Gastroesophageal sphincter (tissue), 4 donors: ENCODE measurements at regions not wholly inside any gene's neighbourhood (a gene's known extent, or its start where the extent isn't known, plus 50 kb on each side); places are given as distances from the start of the nearest gene placed in this dataset.
"Not testable (repeated sequence)": the region's sequence is repeated elsewhere in the genome, so short reads cannot be mapped to it uniquely, and the experiment has no call there.

Experiments used
- ATAC-seq: fragments of 150-250 bp; one replicate; pipeline ENCODE4 v1.9.1; 2016; ENCODE audit warnings: mild to moderate bottlenecking, moderate library complexity
- H3K27ac ChIP-seq, 4 donors: fragments of 200-600 bp; sonication (generic) in 3 of 4; 1 replicate in 3 of 4; 2 replicates in 1 of 4; pipeline ENCODE4 v1.5.1; 2016 to 2019
- H3K27me3 ChIP-seq: fragments of 200-600 bp; sonication (generic); one replicate; pipeline ENCODE4 v1.5.1; 2019
- H3K36me3 ChIP-seq, 2 donors: fragments of 200-600 bp; sonication (generic); one replicate each; pipeline ENCODE4 v1.5.1; 2019; ENCODE audit warnings: control low read depth in 1 of 2
- H3K4me1 ChIP-seq, 3 donors: fragments of 200-600 bp; sonication (generic); 1 replicate in 2 of 3; 2 replicates in 1 of 3; pipeline ENCODE4 v1.5.1; 2016 to 2019; ENCODE audit warnings: control low read depth in 2 of 3
- H3K4me3 ChIP-seq, 2 donors: fragments of 200-600 bp; sonication (generic); one replicate each; pipeline ENCODE4 v1.5.1; 2019; ENCODE audit warnings: mild to moderate bottlenecking in 1 of 2, moderate library complexity in 1 of 2
- H3K9me3 ChIP-seq, 3 donors: fragments of 200-600 bp; sonication (generic); one replicate each; pipeline ENCODE4 v1.5.1; 2017 to 2019; ENCODE audit warnings: control low read depth in 2 of 3
- EP300 ChIP-seq: sonication (generic); formaldehyde crosslinking; IDR thresholded peaks from one replicate; pipeline ENCODE4 v1.6.1; 2017; ENCODE audit warnings: antibody characterized with exemption, mild to moderate bottlenecking
- POLR2A ChIP-seq, 2 donors: fragments of 450-650 bp; IDR thresholded peaks; one replicate each; pipeline ENCODE4 v1.6.1; 2017; ENCODE audit warnings: antibody characterized with exemption in 2 of 2, mild to moderate bottlenecking in 2 of 2, moderate library complexity in 1 of 2
- POLR2AphosphoS5 ChIP-seq: sonication (generic); formaldehyde crosslinking; IDR thresholded peaks from one replicate; pipeline ENCODE4 v1.6.1; 2017; ENCODE audit warnings: antibody characterized with exemption
- WGBS, 2 donors: methylation state at CpG; one replicate each; pipeline ENCODE4 v1.1.5; 2018; ENCODE audit warnings: low coverage in 1 of 2; 5-methylcytosine and 5-hydroxymethylcytosine counted together
- TF ChIP-seq, protein P1 (sequence below), 4 experiments: fragments of 200-600 bp in 2 of 4; fragments of 450-650 bp in 2 of 4; sonication (generic) in 1 of 4; IDR thresholded peaks; one replicate each; pipeline ENCODE4 v1.5.1; 2017 to 2019; ENCODE audit warnings: antibody characterized with exemption in 4 of 4, mild to moderate bottlenecking in 2 of 4, moderate library complexity in 2 of 4

DNA sequence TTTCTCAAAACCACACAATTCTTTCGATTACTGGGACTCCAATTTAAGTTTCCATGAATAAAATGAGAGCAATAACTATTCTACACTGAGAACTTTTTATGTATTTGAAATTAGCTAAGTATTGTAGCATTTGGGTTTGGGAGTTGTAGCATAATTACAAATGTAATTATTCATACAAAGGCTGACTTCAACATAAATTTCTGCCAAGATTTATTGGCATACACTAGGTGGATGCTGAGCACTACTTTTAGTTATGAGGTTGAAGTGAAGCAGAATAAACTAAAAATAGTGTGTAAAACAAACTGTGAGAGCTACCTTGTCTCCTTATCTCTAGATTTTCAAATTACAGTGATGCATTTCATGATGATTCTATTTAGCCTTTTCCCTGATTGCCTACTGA lies 516.1 kb downstream of the ZNF385D start:
- Histone ChIP-seq H3K27ac (no peak overlapping the region), H3K27me3 (no peaks in the 10 kb centered on the region), H3K4me3 (no peak overlapping the region), H3K4me1 (peaks cover 0 to 8% (median 0%) of the 10 kb centered on the region in 3 donors), H3K36me3 (no peaks in the 10 kb centered on the region), H3K9me3 (no peaks in the 10 kb centered on the region)
- no peak for ATAC-seq
- WGBS, 2 donors: 78% methylated on average over 1 of the region's 1 CpG; no CpG with 5 or more reads in 1 of the 2 donors
- no peak for TF ChIP-seq EP300
- no peak for TF ChIP-seq POLR2AphosphoS5
- no peak for TF ChIP-seq POLR2A (IDR thresholded peaks at IDR 0.05)
- TF ChIP-seq, protein P1, sequence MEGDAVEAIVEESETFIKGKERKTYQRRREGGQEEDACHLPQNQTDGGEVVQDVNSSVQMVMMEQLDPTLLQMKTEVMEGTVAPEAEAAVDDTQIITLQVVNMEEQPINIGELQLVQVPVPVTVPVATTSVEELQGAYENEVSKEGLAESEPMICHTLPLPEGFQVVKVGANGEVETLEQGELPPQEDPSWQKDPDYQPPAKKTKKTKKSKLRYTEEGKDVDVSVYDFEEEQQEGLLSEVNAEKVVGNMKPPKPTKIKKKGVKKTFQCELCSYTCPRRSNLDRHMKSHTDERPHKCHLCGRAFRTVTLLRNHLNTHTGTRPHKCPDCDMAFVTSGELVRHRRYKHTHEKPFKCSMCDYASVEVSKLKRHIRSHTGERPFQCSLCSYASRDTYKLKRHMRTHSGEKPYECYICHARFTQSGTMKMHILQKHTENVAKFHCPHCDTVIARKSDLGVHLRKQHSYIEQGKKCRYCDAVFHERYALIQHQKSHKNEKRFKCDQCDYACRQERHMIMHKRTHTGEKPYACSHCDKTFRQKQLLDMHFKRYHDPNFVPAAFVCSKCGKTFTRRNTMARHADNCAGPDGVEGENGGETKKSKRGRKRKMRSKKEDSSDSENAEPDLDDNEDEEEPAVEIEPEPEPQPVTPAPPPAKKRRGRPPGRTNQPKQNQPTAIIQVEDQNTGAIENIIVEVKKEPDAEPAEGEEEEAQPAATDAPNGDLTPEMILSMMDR (IDR thresholded peaks at IDR 0.05): no peak

DNA sequence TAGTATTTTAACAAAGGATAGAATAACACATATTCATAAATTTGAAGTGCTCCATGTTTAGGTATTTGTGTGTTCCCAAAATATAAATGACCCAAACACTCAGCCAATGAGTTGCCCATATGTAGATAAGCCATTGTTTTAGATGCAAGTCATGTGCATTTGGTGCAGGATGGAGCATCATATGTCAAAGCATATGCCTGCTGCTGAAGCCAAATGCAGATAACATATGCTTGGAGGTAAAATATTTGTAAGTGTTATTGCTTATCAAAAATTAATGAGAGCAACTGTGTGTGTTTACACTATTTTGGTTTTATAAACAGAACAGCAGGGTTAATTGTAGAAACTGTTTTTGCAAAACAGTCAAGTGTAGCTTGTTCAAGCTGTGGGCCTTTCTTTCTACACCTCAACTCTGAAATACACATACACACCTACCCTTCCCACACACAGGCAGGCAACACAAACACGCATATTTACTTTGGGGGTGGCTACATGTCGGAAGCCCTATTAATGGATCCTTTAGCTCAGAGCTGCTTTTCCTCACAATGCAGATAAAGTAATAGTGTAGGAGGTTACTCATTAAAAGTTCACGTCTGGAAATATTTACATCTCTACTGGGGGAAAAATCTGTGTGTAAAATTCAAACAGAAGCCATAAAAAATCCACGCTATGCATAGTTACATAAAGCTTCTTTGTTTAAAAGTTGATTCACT lies 521.4 kb downstream of the ZNF385D start:
- no peak for ATAC-seq
- no peak overlapping the region for H3K4me3 ChIP-seq
- TF ChIP-seq, protein P1 (IDR thresholded peaks at IDR 0.05): no peak
- no peak for TF ChIP-seq POLR2A (IDR thresholded peaks at IDR 0.05)
- TF ChIP-seq POLR2AphosphoS5: no peak
- no peak for TF ChIP-seq EP300
- no peaks in the 10 kb centered on the region for H3K9me3 ChIP-seq
- H3K4me1 ChIP-seq: no peaks in the 10 kb centered on the region
- no peaks in the 10 kb centered on the region for H3K36me3 ChIP-seq
- no peak overlapping the region for H3K27ac ChIP-seq
- WGBS, 2 donors: 83 to 84% methylated on average over 3 to 4 of the region's 4 CpGs
- H3K27me3 ChIP-seq: no peaks in the 10 kb centered on the region

DNA sequence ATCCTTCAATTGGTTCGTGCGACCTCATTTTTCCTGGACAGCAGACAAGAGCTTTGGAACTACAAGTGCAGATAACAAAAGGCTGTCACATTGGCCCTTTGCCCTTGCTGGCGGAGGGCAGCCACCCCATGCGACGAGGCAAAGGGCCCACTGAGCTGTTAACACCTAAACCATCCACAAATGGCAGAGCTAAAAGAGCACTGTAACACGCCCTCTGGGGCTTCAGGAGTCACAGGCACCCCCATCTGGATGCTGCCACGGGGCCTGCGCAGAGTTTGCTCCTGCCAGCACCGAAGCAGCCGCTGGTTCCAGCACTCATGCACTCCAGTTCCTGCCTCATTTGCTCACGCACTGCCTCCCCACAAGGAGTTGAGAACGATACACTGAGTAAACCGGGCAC lies 524.9 kb downstream of the ZNF385D start:
- ATAC-seq: no peak

DNA sequence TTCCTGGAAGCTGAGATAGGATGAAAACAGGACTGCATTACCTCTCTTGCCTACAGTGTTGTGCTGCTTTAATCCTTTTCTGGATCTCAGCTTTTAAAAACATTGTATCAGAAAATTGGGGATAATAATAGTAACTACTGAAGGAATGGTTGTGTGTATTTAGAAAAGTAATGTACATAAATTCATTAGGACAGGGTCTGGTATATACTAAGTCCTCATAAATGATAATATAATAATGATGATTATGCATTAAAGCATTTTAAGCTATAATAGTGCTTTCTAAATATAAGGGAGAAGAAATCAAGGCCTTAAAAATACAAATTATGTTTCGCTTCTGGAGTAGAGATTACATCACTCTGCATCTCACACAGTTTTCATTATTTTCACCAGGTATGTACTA lies 530.1 kb downstream of the ZNF385D start:
- ATAC-seq: no peak
- H3K27ac ChIP-seq: no peak overlapping the region
- no peak overlapping the region for H3K4me3 ChIP-seq
- no peaks in the 10 kb centered on the region for H3K27me3 ChIP-seq
- TF ChIP-seq POLR2AphosphoS5 (no peak), POLR2A (IDR thresholded peaks at IDR 0.05) (no peak), EP300 (no peak)
- TF ChIP-seq, protein P1 (IDR thresholded peaks at IDR 0.05): no peak
- H3K9me3 ChIP-seq: peaks cover 0 to 10% (median 0%) of the 10 kb centered on the region in 3 donors
- no peaks in the 10 kb centered on the region for H3K36me3 ChIP-seq
- no peaks in the 10 kb centered on the region for H3K4me1 ChIP-seq
- WGBS, 2 donors: 94 to 100% methylated on average over 1 of the region's 1 CpG

More for the DNA sequence above, 524.9 kb downstream of the ZNF385D start:
- no peak overlapping the region for H3K4me3 ChIP-seq
- H3K36me3 ChIP-seq: no peaks in the 10 kb centered on the region
- TF ChIP-seq, protein P1 (IDR thresholded peaks at IDR 0.05): no peak
- 89 to 93% methylated on average over 3 to 7 of the region's 13 CpGs for WGBS, 2 donors
- H3K9me3 ChIP-seq: no peaks in the 10 kb centered on the region
- H3K4me1 ChIP-seq: no peaks in the 10 kb centered on the region
- H3K27me3 ChIP-seq: no peaks in the 10 kb centered on the region
- no peak overlapping the region for H3K27ac ChIP-seq

DNA sequence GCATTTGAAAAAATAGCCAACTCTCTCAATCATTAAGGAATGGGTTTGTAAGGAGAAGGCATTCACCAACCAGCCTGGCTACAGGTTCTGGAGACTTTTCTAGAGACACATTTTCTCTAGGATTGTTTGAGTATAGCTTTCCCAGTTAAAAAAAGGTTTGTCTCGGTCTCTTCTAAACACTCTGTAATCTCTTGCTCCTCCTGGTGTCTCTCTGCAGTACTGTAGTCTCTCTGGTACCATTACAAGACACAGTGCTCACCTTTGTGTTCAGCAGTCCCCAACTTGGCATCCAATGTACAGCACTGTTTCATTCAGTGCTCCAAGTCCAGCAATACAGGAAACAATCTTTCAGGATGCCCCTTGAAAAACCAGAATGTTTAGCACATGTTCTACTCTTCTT lies 534.4 kb downstream of the ZNF385D start:
- 64 to 80% methylated on average over 1 of the region's 1 CpG for WGBS, 2 donors
- TF ChIP-seq, protein P1 (IDR thresholded peaks at IDR 0.05): peak in 1 of 4 experiments; percentile 25
- no peak for TF ChIP-seq POLR2A (IDR thresholded peaks at IDR 0.05)
- H3K4me1 ChIP-seq: no peaks in the 10 kb centered on the region
- H3K36me3 ChIP-seq: no peaks in the 10 kb centered on the region
- H3K27me3 ChIP-seq: no peaks in the 10 kb centered on the region
- no peak for ATAC-seq
- no peak overlapping the region for H3K27ac ChIP-seq
- no peak overlapping the region for H3K4me3 ChIP-seq
- H3K9me3 ChIP-seq: peaks cover 0 to 34% (median 0%) of the 10 kb centered on the region in 3 donors

DNA sequence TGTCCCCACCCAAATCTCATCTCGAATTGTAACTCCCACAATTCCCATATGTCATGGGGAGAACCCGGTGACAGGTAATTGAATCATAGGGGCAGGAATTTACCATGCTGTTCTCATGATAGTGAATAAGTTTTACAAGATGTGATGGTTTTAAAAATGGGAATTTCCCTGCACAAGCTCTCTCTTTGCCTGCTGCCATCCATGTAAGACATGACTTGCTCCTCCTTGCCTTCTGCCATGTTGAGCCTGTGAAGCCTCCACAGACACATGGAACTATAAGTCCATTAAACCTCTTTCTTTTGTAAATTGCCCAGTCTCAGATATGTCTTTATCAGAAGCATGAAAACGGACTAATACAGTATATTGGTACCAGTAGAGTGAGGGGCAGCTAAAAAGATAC lies 546.9 kb downstream of the ZNF385D start:
- ATAC-seq: not testable (repeated sequence)

More for the DNA sequence above, 546.9 kb downstream of the ZNF385D start:
- H3K36me3 ChIP-seq, H3K27ac ChIP-seq, H3K4me3 ChIP-seq, H3K4me1 ChIP-seq, H3K27me3 ChIP-seq: not testable (repeated sequence)
- peaks cover 0 to 29% (median 0%) of the 10 kb centered on the region in 3 donors for H3K9me3 ChIP-seq
- 64 to 84% methylated on average over 3 of the region's 3 CpGs for WGBS, 2 donors
